ENCODE measurements at regions not wholly inside any gene's neighbourhood (a gene's known extent, or its start where the extent isn't known, plus 50 kb on each side); places are given as distances from the start of the nearest gene placed in this dataset.

- no peak for DNase-seq
These were observed 65.7 kb upstream of the SYT6 start for GRCh38 chr1:114219172-114219868.

GRCh38 chr1:114218361-114219171, 64.9 kb upstream of the SYT6 start:
- no peak for DNase-seq

DNA sequence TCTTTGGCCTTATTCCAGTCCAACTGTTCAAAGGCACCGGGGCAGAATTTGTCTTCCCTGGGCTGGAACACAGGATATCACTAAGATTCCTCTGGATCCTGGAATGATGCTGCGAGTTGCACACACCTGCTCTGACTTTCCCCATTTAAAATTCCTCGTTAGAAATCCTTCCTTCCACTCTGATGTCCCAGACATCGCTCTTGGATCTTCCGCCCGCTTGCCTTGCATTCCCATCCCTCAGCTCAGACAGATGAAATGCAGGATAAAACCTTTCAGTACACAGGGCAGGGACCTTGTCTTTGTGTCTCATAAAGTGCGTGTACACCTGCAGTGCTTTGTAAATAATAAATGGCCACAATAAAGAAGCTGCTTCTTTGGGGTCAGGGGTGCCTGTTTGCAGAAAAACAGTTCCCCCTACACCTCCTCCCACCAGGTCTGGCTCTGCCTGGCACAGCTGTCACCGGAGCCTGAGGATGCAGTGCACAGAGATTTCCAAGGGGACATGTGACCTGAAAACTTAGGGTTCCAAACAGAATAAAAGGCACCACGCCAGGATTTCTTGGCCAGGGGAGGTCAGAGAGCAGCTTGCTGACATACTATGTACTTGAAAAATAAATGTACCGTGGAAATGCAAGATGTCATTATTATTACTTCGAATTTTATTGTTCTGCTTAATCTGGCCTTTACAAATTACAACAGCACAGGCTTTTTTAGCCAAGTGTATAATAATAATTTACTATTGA, 62.9 kb upstream of the SYT6 start:
- DNase-seq: no peak

GRCh38 chr1:114215436-114215835, 61.8 kb upstream of the SYT6 start:
- DNase-seq: no peak

GRCh38 chr1:114214016-114214415, 60.3 kb upstream of the SYT6 start:
- no peak for DNase-seq

DNA sequence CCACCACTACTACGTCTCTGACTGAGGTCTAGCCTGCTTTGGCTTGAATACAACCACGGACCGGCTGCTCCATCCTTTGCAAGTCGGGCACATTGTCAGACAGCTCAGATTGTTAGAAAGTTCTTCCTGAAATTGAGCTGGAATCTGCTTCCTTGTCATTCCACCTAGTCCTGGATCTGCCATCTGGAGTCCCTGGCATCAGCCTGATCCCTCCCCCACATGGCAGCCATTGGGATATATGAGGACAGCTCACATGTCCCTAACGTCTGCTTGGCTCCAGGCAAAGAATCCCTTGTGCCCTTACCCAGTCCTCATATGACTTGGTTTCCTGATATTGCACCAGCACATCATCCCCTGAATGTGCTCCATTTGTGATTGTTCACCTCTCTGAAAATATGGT, 56.3 kb upstream of the SYT6 start:
- DNase-seq: no peak

DNA sequence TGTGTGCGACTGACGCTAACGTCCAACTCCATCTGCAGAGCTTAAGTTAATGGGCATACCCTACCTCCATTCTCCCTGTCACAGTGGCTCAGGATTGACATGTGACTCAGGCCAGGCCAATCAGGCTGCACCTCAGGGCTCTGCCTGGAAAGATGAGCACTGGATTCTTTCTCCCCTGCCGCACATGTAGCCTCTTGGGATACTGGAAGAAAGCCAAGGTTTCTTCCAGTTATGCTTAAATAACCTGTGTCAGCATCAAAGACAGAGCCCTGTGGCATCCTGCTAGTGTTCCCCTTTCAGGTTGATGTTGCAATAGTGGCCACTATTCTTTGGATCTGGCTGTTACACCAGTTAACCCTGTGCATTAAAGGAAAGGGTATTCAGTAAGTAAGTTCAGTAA, 55.0 kb upstream of the SYT6 start:
- DNase-seq: no peak

DNA sequence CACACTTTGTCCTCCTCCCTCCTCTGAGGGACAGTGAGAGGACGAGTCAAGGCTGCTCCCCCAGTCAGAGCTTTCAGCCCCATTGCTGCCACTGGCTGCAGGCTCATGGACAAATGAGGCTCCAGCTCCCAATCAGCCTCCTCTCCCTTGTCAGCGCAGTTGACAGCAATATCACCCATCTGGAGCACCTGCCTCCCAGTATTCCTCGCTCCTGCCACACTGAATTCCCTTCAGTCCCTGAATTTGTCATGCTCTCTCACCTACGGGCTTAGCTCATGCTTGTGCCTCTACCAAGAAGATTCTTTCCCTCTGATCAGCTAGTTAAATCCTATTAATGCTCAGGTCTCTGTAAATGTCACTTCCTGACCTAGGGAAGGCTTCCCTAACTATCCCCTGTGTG, 54.4 kb upstream of the SYT6 start:
- no peak for DNase-seq

DNA sequence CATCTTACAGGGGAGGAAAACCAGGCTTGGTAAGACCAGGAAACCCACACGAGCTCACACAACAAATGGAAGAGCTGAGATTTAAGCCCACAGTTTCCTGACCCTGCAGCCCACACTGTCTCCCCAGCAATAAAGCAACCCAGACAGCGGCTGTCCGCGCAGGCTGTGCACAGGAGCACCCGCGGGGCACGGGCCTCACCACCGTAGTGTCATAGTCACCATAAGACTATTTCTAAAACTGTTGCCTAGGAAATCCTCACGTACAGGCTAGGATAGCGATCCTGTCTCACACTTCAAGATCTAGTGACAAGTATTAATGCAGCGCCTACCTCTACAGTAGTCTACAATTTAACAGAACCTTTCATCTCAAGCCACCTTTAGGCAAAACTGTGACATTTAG, 54.0 kb upstream of the SYT6 start:
- no peak for DNase-seq

DNA sequence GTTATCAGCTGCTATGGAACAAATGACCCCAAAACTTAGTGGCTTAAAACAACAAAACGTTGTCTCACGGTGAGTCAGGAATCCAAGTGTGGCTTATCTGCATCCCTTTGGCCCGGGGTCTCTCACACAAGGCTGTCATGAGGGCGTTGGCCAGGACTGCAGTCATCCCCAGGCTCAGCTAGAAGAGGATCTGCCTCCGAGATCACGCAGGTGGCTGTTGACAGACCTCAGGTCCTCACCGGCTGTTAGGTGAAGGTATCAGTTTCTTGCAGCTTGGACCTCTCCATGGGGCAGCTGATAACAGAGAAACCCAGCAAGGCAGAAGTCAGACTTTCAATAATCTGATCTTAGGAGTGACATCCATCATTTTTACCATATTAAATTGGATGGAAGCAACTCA, 52.7 kb upstream of the SYT6 start:
- no peak for DNase-seq

DNA sequence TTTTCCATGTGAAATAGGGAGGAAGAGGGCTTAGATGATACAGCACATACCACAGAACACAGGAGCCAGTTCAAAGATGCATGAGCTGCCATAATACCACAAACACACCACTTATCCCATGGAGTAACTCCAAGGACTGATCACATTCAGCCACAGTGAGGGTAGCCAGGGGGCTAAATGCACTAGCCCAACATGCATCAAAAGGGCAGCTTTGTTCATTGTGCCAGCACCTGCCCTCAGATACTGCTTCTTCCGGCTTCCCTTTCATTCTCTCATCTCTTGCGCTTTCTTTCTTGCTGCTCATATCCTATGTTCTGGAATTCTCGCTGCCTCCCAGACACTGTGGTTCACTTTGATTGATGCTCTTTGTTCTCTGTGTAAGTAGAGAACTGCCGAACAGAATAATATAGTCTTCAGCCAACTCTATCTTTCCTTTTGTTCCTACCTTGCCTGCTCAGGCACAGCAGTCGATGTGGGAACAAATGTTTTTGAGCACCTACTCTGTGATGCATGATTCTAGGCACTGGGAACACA, 50.0 kb upstream of the SYT6 start:
- no peak for DNase-seq
